ENCODE measurements at regions not wholly inside any gene's neighbourhood (a gene's known extent, or its start where the extent isn't known, plus 50 kb on each side); places are given as distances from the start of the nearest gene placed in this dataset.

GRCh38 chr11:70758206-70758605, 359.9 kb downstream of the CTTN start:
- Mint-ChIP-seq H3K4me3 (no peak overlapping the region), H3K27ac (no peak overlapping the region), H3K36me3 (ENCODE audit: low read depth) (peaks cover 27% of the 10 kb centered on the region), H3K27me3 (ENCODE audit: insufficient read depth, low read depth, poor library complexity) (peaks cover 22% of the 10 kb centered on the region), H3K4me1 (peaks cover 27% of the 10 kb centered on the region), H3K9me3 (peaks cover 12% of the 10 kb centered on the region)
- TF ChIP-seq ZNF331 (CRISPR knock-in tag; IDR thresholded peaks at IDR 0.05; ENCODE audit: low read depth) (no peak), NANOG (IDR thresholded peaks at IDR 0.05; ENCODE audit: borderline replicate concordance) (no peak), POLR2AphosphoS5 (IDR thresholded peaks at IDR 0.05; ENCODE audit: low read depth) (no peak), EZH2 (IDR thresholded peaks at IDR 0.05; ENCODE audit: low read depth, unreplicated experiment) (no peak), EZH2phosphoT487 (IDR thresholded peaks at IDR 0.05; ENCODE audit: unreplicated experiment) (no peak)
- no peak overlapping the region for H2AFZ ChIP-seq
- no peak overlapping the region for H3K4me2 ChIP-seq
- no peaks in the 10 kb centered on the region for H3K9me2 ChIP-seq (ENCODE audit: insufficient read depth)
- H3K36me3 ChIP-seq (ENCODE audit: insufficient read depth), result no peaks in the 10 kb centered on the region
- H3K79me2 ChIP-seq (replicated peaks; ENCODE audit: insufficient read depth), result no peaks in the 10 kb centered on the region
- no peaks in the 10 kb centered on the region for H3K27me3 ChIP-seq (ENCODE audit: insufficient read depth)
- H3K4me1 ChIP-seq (ENCODE audit: insufficient read depth), result peaks cover 5% of the 10 kb centered on the region; the same call in 1 of the 2 replicates
- no peak for ATAC-seq
- no peak overlapping the region for H3K4me3 ChIP-seq
- H3K27ac ChIP-seq (ENCODE audit: low read depth), result no peak overlapping the region
- H3F3A ChIP-seq (replicated peaks; ENCODE audit: low read depth), result no peaks in the 10 kb centered on the region; the same call in 1 of the 2 replicates
- H4K20me1 ChIP-seq (replicated peaks; ENCODE audit: insufficient read depth), result peaks cover 5% of the 10 kb centered on the region
- DNase-seq (ENCODE audit: low spot score), result no peak

- Histone ChIP-seq H2AFZ (no peak overlapping the region), H3K27ac (ENCODE audit: low read depth) (no peak overlapping the region), H3K36me3 (ENCODE audit: insufficient read depth) (no peaks in the 10 kb centered on the region), H3K79me2 (replicated peaks; ENCODE audit: insufficient read depth) (no peaks in the 10 kb centered on the region), H3K4me1 (ENCODE audit: insufficient read depth) (peaks cover 5% of the 10 kb centered on the region; the same call in 1 of the 2 replicates), H3K4me3 (no peak overlapping the region), H3K4me2 (no peak overlapping the region), H3K27me3 (ENCODE audit: insufficient read depth) (no peaks in the 10 kb centered on the region), H3F3A (replicated peaks; ENCODE audit: low read depth) (no peaks in the 10 kb centered on the region; the same call in 1 of the 2 replicates), H3K9me2 (ENCODE audit: insufficient read depth) (no peaks in the 10 kb centered on the region), H4K20me1 (replicated peaks; ENCODE audit: insufficient read depth) (no peaks in the 10 kb centered on the region; the same call in 1 of the 2 replicates)
- peaks cover 12% of the 10 kb centered on the region for H3K9me3 Mint-ChIP-seq
- DNase-seq (ENCODE audit: low spot score), result no peak
- H3K4me3 Mint-ChIP-seq, result no peak overlapping the region
- H3K27me3 Mint-ChIP-seq (ENCODE audit: insufficient read depth, low read depth, poor library complexity), result peaks cover 23% of the 10 kb centered on the region
- H3K27ac Mint-ChIP-seq, result no peak overlapping the region
- H3K4me1 Mint-ChIP-seq, result peaks cover 27% of the 10 kb centered on the region
- peaks cover 27% of the 10 kb centered on the region for H3K36me3 Mint-ChIP-seq (ENCODE audit: low read depth)
- no peak for ATAC-seq
- TF ChIP-seq EZH2phosphoT487 (IDR thresholded peaks at IDR 0.05; ENCODE audit: unreplicated experiment) (no peak), JUNB (IDR thresholded peaks at IDR 0.05; ENCODE audit: unreplicated experiment) (no peak), EZH2 (IDR thresholded peaks at IDR 0.05; ENCODE audit: low read depth, unreplicated experiment) (no peak), REST (IDR thresholded peaks at IDR 0.05; ENCODE audit: unreplicated experiment) (no peak), ETS1 (IDR thresholded peaks at IDR 0.05) (no peak), ZNF331 (CRISPR knock-in tag; IDR thresholded peaks at IDR 0.05; ENCODE audit: low read depth) (no peak), POLR2AphosphoS5 (IDR thresholded peaks at IDR 0.05; ENCODE audit: low read depth) (no peak), CTCF (conservative IDR thresholded peaks at IDR 0.05; ENCODE audit: low read depth in 2 of 2) (no peak), CREB1 (CRISPR knock-in tag; IDR thresholded peaks at IDR 0.05; ENCODE audit: low read depth) (no peak), STAT1 (IDR thresholded peaks at IDR 0.05; ENCODE audit: unreplicated experiment) (no peak)
Observed at GRCh38 chr11:70759846-70760245, 361.5 kb downstream of the CTTN start.

Data from GM23338 (cell line).